ENCODE measurements at regions not wholly inside any gene's neighbourhood (a gene's known extent, or its start where the extent isn't known, plus 50 kb on each side); places are given as distances from the start of the nearest gene placed in this dataset.

DNA sequence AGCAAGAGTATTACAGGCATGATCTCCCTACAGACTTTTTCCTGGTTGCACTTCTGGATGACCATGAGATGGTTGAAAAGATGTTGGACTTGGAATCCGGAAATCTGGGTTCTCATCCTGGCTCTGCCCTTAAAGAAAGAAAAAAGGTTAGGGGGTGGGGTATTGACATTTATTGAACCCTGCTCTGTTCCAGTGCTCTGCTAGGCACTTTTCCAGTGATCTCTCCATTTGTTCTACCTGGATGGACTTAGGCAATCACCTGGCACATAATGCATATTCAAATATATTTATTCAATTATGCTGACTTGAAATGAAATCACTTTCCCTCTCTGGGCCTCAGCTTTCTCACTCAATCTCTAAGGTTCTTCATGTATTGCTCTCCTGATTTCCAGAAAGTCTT is 101.0 kb upstream of the NFIA start:
- no peak for DNase-seq
- H2AK5ac ChIP-seq (ENCODE audit: insufficient read length, low read length): no peak overlapping the region
- no peak overlapping the region for H3T11ph ChIP-seq (ENCODE audit: low read length)
- no peak overlapping the region for H3K27ac Mint-ChIP-seq
- H2BK12ac ChIP-seq (ENCODE audit: insufficient read length, low read depth, low read length): no peak overlapping the region
- peaks cover 2% of the 10 kb centered on the region; the same call in 1 of the 2 replicates for H3K27me3 Mint-ChIP-seq (ENCODE audit: low read depth)
- H4K91ac ChIP-seq (ENCODE audit: insufficient read length, low read depth, low read length): no peak overlapping the region
- H2BK5ac ChIP-seq (ENCODE audit: insufficient read length, low read length): no peak overlapping the region
- H3K79me2 ChIP-seq (ENCODE audit: insufficient read depth, low read length): no peaks in the 10 kb centered on the region
- no peaks in the 10 kb centered on the region for H4K20me1 ChIP-seq (ENCODE audit: control insufficient read depth, insufficient read depth, insufficient read length)
- no peak overlapping the region for H3K23ac ChIP-seq (ENCODE audit: insufficient read length, low read depth, low read length)
- H2BK15ac ChIP-seq (ENCODE audit: low read depth, low read length): no peak overlapping the region
- H3K27me3 ChIP-seq (ENCODE audit: insufficient read depth, low read length): no peaks in the 10 kb centered on the region
- H3K14ac ChIP-seq (ENCODE audit: insufficient read depth, low read length): no peak overlapping the region
- H3K4ac ChIP-seq (ENCODE audit: low read depth, low read length): no peak overlapping the region
- peaks cover 0 to 2% of the 10 kb centered on the region in 2 experiments; a peak in 2 of 4 replicates for H3K4me1 Mint-ChIP-seq
- no peak overlapping the region for H2BK120ac ChIP-seq (ENCODE audit: low read depth, low read length, poor library complexity, severe bottlenecking)
- H3K4me1 ChIP-seq (ENCODE audit: insufficient read depth, low read length): no peaks in the 10 kb centered on the region
- H3K9me3 ChIP-seq (ENCODE audit: control insufficient read depth, low read depth, low read length): no peaks in the 10 kb centered on the region
- H4K8ac ChIP-seq (replicated peaks; ENCODE audit: insufficient read length, low read depth, low read length): no peak overlapping the region
- no peak overlapping the region for H3K9ac ChIP-seq (ENCODE audit: extremely low read depth, insufficient read length, low read length)
- H3K4me3 Mint-ChIP-seq: no peak overlapping the region
- H3K27ac ChIP-seq (ENCODE audit: insufficient read length, low read depth, low read length): no peak overlapping the region
- H3K9me3 Mint-ChIP-seq: no peaks in the 10 kb centered on the region
- no peak overlapping the region for H3K56ac ChIP-seq (ENCODE audit: insufficient read length, low read depth, low read length)
- no CpG with 5 or more reads among the region's 1 CpG for WGBS (ENCODE audit: extremely low coverage, insufficient read length, low lambda C conversion rate)
- no peak overlapping the region for H4K5ac ChIP-seq (ENCODE audit: insufficient read length, low read depth, low read length)
- no peaks in the 10 kb centered on the region for H3K36me3 Mint-ChIP-seq (ENCODE audit: insufficient read depth in 1 of 3, low read depth in 3 of 3)
- no peak overlapping the region for H3K4me2 ChIP-seq (ENCODE audit: insufficient read depth, insufficient read length, low read length)
- H3K18ac ChIP-seq (ENCODE audit: insufficient read length, low read depth, low read length): no peak overlapping the region
- TF ChIP-seq, protein P1, sequence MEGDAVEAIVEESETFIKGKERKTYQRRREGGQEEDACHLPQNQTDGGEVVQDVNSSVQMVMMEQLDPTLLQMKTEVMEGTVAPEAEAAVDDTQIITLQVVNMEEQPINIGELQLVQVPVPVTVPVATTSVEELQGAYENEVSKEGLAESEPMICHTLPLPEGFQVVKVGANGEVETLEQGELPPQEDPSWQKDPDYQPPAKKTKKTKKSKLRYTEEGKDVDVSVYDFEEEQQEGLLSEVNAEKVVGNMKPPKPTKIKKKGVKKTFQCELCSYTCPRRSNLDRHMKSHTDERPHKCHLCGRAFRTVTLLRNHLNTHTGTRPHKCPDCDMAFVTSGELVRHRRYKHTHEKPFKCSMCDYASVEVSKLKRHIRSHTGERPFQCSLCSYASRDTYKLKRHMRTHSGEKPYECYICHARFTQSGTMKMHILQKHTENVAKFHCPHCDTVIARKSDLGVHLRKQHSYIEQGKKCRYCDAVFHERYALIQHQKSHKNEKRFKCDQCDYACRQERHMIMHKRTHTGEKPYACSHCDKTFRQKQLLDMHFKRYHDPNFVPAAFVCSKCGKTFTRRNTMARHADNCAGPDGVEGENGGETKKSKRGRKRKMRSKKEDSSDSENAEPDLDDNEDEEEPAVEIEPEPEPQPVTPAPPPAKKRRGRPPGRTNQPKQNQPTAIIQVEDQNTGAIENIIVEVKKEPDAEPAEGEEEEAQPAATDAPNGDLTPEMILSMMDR (conservative IDR thresholded peaks at IDR 0.05): no peak
- no peak overlapping the region for H2BK20ac ChIP-seq (ENCODE audit: low read depth, low read length, poor library complexity, severe bottlenecking)
- no peak overlapping the region for H2AFZ ChIP-seq (ENCODE audit: low read length)
- H3K79me1 ChIP-seq (ENCODE audit: insufficient read depth, low read depth, low read length, poor library complexity, severe bottlenecking): no peaks in the 10 kb centered on the region
- H3K23me2 ChIP-seq (ENCODE audit: insufficient read length, low read depth, low read length, poor library complexity, severe bottlenecking): no peaks in the 10 kb centered on the region
